HEK293 (cell line): ENCODE measurements at regions not wholly inside any gene's neighbourhood (a gene's known extent, or its start where the extent isn't known, plus 50 kb on each side); places are given as distances from the start of the nearest gene placed in this dataset.

Source experiments
- CTCF ChIA-PET: fragments of 350-600 bp; formaldehyde crosslinking; extraction: SDS; loops from one replicate; lab custom pipeline; 2021; ENCODE audit warnings: antibody characterized with exemption; lab: Yijun Ruan, JAX
- POLR2A ChIA-PET: fragments of 300-600 bp; formaldehyde crosslinking; extraction: SDS; loops from one replicate; lab custom pipeline; 2020; ENCODE audit warnings: antibody characterized with exemption, inconsistent platforms; lab: Yijun Ruan, JAX
- H3K27ac ChIP-seq: fragments of 200-500 bp; sonication (Bioruptor generic); 2 replicates; pipeline ENCODE4 v1.5.1; 2014; ENCODE audit warnings: low read depth, low read length, control low read depth, inconsistent platforms; ENCODE audit errors: extremely low read depth
- H3K36me3 ChIP-seq, 2 experiments: fragments of 200-500 bp in 1 of 2; sonication (Bioruptor generic) in 1 of 2; 1 replicate in 1 of 2; 2 replicates in 1 of 2; pipeline ENCODE4 v1.5.1; 2014 to 2017; ENCODE audit warnings: inconsistent platforms in 2 of 2, low read length in 2 of 2; ENCODE audit not compliant: control insufficient read depth in 2 of 2, insufficient read depth in 1 of 2
- H3K4me1 ChIP-seq: fragments of 200-500 bp; sonication (Bioruptor generic); 2 replicates; pipeline ENCODE4 v1.5.1; 2014; ENCODE audit warnings: mild to moderate bottlenecking, low read length, inconsistent platforms; ENCODE audit not compliant: control insufficient read depth, insufficient read depth
- H3K4me3 ChIP-seq: 2 replicates; pipeline ENCODE4 v1.5.1; 2011; ENCODE audit warnings: low read depth, mild to moderate bottlenecking, control low read depth, low read length, moderate library complexity
- H3K9me3 ChIP-seq: fragments of 200-500 bp; sonication (Bioruptor generic); 2 replicates; pipeline ENCODE4 v1.5.1; 2014; ENCODE audit warnings: low read depth, low read length, inconsistent platforms; ENCODE audit not compliant: control insufficient read depth, insufficient read depth
- BCL11A ChIP-seq: fragments of 450-650 bp; formaldehyde crosslinking; IDR thresholded peaks from 2 replicates; pipeline ENCODE4 v1.5.1; 2016; ENCODE audit warnings: low read depth, missing biosample characterization, missing genetic modification characterization
- BCL11B ChIP-seq: fragments of 450-650 bp; formaldehyde crosslinking; IDR thresholded peaks from 2 replicates; pipeline ENCODE4 v1.5.1; 2016; ENCODE audit warnings: low read depth, missing biosample characterization, missing genetic modification characterization
- EGR2 ChIP-seq: fragments of 450-650 bp; formaldehyde crosslinking; IDR thresholded peaks from 2 replicates; pipeline ENCODE4 v1.5.1; 2016; ENCODE audit warnings: low read depth, missing biosample characterization, missing genetic modification characterization
- GLI4 ChIP-seq: fragments of 450-650 bp; formaldehyde crosslinking; IDR thresholded peaks from 2 replicates; pipeline ENCODE4 v1.5.1; 2016; ENCODE audit warnings: missing biosample characterization, missing genetic modification characterization
- MEIS1 ChIP-seq: sonication (generic); formaldehyde crosslinking; IDR thresholded peaks from 2 replicates; pipeline ENCODE4 v1.8.1; 2022; ENCODE audit warnings: missing genetic modification reagents, mild to moderate bottlenecking, borderline replicate concordance
- OSR2 ChIP-seq: fragments of 450-650 bp; formaldehyde crosslinking; IDR thresholded peaks from 2 replicates; pipeline ENCODE4 v1.5.1; 2016; ENCODE audit warnings: missing biosample characterization, missing genetic modification characterization
- ZNF112 ChIP-seq: fragments of 450-650 bp; formaldehyde crosslinking; IDR thresholded peaks from 2 replicates; pipeline ENCODE4 v1.5.0; 2017; ENCODE audit warnings: missing biosample characterization, missing genetic modification characterization
- ZNF132 ChIP-seq: fragments of 450-650 bp; formaldehyde crosslinking; IDR thresholded peaks from 2 replicates; pipeline ENCODE4 v1.5.1; 2017; ENCODE audit warnings: missing biosample characterization, missing genetic modification characterization, borderline replicate concordance
- ZNF223 ChIP-seq: fragments of 450-650 bp; formaldehyde crosslinking; IDR thresholded peaks from 2 replicates; pipeline ENCODE4 v1.5.1; 2016; ENCODE audit warnings: missing biosample characterization, missing genetic modification characterization
- ZNF24 ChIP-seq: fragments of 450-650 bp; formaldehyde crosslinking; IDR thresholded peaks from 2 replicates; pipeline ENCODE4 v1.5.1; 2016; ENCODE audit warnings: missing biosample characterization, missing genetic modification characterization
- ZNF335 ChIP-seq: fragments of 450-650 bp; formaldehyde crosslinking; conservative IDR thresholded peaks from 2 replicates; pipeline ENCODE4 v1.5.1; 2016; ENCODE audit warnings: missing biosample characterization, missing genetic modification characterization
- ZNF350 ChIP-seq: fragments of 450-650 bp; formaldehyde crosslinking; IDR thresholded peaks from 2 replicates; pipeline ENCODE4 v1.5.0; 2017; ENCODE audit warnings: missing biosample characterization, mild to moderate bottlenecking, missing genetic modification characterization
- ZNF366 ChIP-seq: fragments of 450-650 bp; formaldehyde crosslinking; conservative IDR thresholded peaks from 2 replicates; pipeline ENCODE4 v1.5.1; 2016; ENCODE audit warnings: missing biosample characterization, missing genetic modification characterization
- ZNF416 ChIP-seq: fragments of 450-650 bp; formaldehyde crosslinking; IDR thresholded peaks from 2 replicates; pipeline ENCODE4 v1.5.1; 2016; ENCODE audit warnings: missing biosample characterization, missing genetic modification characterization
- ZNF423 ChIP-seq: fragments of 450-650 bp; formaldehyde crosslinking; IDR thresholded peaks from 2 replicates; pipeline ENCODE4 v1.5.1; 2016; ENCODE audit warnings: missing biosample characterization, missing genetic modification characterization
- ZNF558 ChIP-seq: fragments of 450-650 bp; formaldehyde crosslinking; IDR thresholded peaks from 2 replicates; pipeline ENCODE4 v1.5.1; 2016; ENCODE audit warnings: missing biosample characterization, missing genetic modification characterization
- ZNF600 ChIP-seq: fragments of 450-650 bp; formaldehyde crosslinking; IDR thresholded peaks from 2 replicates; pipeline ENCODE4 v1.5.1; 2016; ENCODE audit warnings: missing biosample characterization, missing genetic modification characterization
- ZNF660 ChIP-seq: fragments of 450-650 bp; IDR thresholded peaks from 2 replicates; pipeline ENCODE4 v1.5.1; 2018; ENCODE audit warnings: missing biosample characterization, mild to moderate bottlenecking, missing genetic modification characterization
- ZNF664 ChIP-seq: fragments of 450-650 bp; formaldehyde crosslinking; IDR thresholded peaks from 2 replicates; pipeline ENCODE4 v1.5.1; 2016; ENCODE audit warnings: missing biosample characterization, missing genetic modification characterization
- ZNF707 ChIP-seq: fragments of 450-650 bp; formaldehyde crosslinking; IDR thresholded peaks from 2 replicates; pipeline ENCODE4 v1.5.1; 2016; ENCODE audit warnings: missing biosample characterization, missing genetic modification characterization
- ZNF776 ChIP-seq: fragments of 450-650 bp; formaldehyde crosslinking; IDR thresholded peaks from 2 replicates; pipeline ENCODE4 v1.5.0; 2017; ENCODE audit warnings: missing biosample characterization, missing genetic modification characterization, borderline replicate concordance
- ZNF830 ChIP-seq: fragments of 450-650 bp; IDR thresholded peaks from 2 replicates; pipeline ENCODE4 v1.5.0; 2018; ENCODE audit warnings: missing biosample characterization, missing genetic modification characterization, low read depth, mild to moderate bottlenecking, moderate library complexity
- TF ChIP-seq, protein P1 (sequence below): fragments of 450-650 bp; formaldehyde crosslinking; IDR thresholded peaks from 2 replicates; pipeline ENCODE4 v1.5.1; 2016; ENCODE audit warnings: missing biosample characterization, missing genetic modification characterization
- TF ChIP-seq, protein P2 (sequence below): fragments of 450-650 bp; IDR thresholded peaks from 2 replicates; pipeline ENCODE4 v1.5.1; 2018; ENCODE audit warnings: missing biosample characterization, mild to moderate bottlenecking, missing genetic modification characterization
- TF ChIP-seq, protein P3 (sequence below): sonication (generic); formaldehyde crosslinking; IDR thresholded peaks from 2 replicates; pipeline ENCODE4 v1.8.1; 2022; ENCODE audit warnings: mild to moderate bottlenecking, moderate library complexity, missing genetic modification reagents
- TF ChIP-seq, protein P4 (sequence below): fragments of 450-650 bp; formaldehyde crosslinking; IDR thresholded peaks from 2 replicates; pipeline ENCODE4 v1.5.1; 2016; ENCODE audit warnings: missing biosample characterization, missing genetic modification characterization
- TF ChIP-seq, protein P5 (sequence below): fragments of 450-650 bp; formaldehyde crosslinking; IDR thresholded peaks from 2 replicates; pipeline ENCODE4 v1.5.1; 2017; ENCODE audit warnings: missing biosample characterization, missing genetic modification characterization

DNA sequence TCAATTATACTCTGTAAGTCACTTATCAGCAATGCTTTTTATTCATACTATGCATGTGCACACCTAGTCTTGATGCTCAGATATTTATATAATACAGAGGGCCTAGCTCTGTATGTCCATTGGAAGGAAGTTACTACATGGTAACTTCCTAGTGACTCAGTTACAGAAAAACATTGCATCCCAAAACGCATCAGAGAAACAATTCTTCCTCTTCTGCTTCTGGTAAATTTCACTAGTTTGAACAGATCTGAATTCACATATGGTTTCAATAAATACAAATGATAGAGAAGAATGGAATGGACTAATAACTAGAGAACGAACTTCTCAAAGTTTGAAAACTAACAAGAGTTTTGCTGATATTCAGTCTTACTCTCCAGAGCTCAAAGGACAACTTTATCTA is 811.3 kb upstream of the ADGRL2 start:
- Histone ChIP-seq H3K36me3 (no peaks in the 10 kb centered on the region), H3K4me1 (no peaks in the 10 kb centered on the region), H3K4me3 (no peak overlapping the region), H3K27ac (no peak overlapping the region), H3K9me3 (no peaks in the 10 kb centered on the region)
- TF ChIP-seq, protein P1, sequence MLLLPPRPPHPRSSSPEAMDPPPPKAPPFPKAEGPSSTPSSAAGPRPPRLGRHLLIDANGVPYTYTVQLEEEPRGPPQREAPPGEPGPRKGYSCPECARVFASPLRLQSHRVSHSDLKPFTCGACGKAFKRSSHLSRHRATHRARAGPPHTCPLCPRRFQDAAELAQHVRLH (tag by site-specific recombination) = no peak
- TF ChIP-seq ZNF132 (no peak), ZNF707 (tag by site-specific recombination) (no peak), ZNF112 (tag by site-specific recombination) (no peak), EGR2 (tag by site-specific recombination) (no peak), ZNF776 (no peak), BCL11A (tag by site-specific recombination) (no peak), GLI4 (tag by site-specific recombination) (no peak), ZNF366 (tag by site-specific recombination) (no peak), OSR2 (tag by site-specific recombination) (no peak), ZNF416 (no peak)
- TF ChIP-seq, protein P2, sequence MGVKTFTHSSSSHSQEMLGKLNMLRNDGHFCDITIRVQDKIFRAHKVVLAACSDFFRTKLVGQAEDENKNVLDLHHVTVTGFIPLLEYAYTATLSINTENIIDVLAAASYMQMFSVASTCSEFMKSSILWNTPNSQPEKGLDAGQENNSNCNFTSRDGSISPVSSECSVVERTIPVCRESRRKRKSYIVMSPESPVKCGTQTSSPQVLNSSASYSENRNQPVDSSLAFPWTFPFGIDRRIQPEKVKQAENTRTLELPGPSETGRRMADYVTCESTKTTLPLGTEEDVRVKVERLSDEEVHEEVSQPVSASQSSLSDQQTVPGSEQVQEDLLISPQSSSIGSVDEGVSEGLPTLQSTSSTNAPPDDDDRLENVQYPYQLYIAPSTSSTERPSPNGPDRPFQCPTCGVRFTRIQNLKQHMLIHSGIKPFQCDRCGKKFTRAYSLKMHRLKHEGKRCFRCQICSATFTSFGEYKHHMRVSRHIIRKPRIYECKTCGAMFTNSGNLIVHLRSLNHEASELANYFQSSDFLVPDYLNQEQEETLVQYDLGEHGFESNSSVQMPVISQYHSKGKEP (tag by site-specific recombination) = no peak
- TF ChIP-seq, protein P3, sequence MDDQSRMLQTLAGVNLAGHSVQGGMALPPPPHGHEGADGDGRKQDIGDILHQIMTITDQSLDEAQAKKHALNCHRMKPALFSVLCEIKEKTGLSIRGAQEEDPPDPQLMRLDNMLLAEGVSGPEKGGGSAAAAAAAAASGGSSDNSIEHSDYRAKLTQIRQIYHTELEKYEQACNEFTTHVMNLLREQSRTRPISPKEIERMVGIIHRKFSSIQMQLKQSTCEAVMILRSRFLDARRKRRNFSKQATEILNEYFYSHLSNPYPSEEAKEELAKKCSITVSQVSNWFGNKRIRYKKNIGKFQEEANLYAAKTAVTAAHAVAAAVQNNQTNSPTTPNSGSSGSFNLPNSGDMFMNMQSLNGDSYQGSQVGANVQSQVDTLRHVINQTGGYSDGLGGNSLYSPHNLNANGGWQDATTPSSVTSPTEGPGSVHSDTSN (CRISPR knock-in tag) = no peak
- CTCF ChIA-PET = interaction anchor here (0.7 kb wide), 2 partner anchors 14 to 952 kb away, joined by 3 read pairs; no protein-coding TSS in a partner anchor
- POLR2A ChIA-PET = no interaction called here

DNA sequence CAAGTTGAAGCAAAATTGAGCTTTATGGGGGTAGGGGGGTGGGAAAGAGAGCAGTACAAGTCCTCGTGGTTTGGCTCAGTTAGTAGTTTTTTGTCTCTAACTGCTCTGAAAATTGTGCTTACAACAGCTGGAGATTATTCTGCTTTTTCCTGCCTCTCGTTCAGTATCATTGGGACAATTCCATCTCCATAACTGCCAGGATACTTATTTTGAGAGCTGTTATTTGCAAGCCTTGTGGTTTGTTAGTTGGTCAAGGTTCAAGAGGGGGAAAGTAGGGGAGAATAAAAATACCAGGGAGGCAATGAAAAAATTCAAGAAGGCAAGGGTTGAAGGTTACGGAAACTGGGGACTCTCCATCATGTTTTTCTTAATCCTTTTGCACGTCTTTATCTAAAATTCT is 811.8 kb upstream of the ADGRL2 start:
- ChIA-PET POLR2A (no interaction called here), CTCF (no interaction called here)
- TF ChIP-seq ZNF664 (tag by site-specific recombination) = no peak
- TF ChIP-seq, protein P4, sequence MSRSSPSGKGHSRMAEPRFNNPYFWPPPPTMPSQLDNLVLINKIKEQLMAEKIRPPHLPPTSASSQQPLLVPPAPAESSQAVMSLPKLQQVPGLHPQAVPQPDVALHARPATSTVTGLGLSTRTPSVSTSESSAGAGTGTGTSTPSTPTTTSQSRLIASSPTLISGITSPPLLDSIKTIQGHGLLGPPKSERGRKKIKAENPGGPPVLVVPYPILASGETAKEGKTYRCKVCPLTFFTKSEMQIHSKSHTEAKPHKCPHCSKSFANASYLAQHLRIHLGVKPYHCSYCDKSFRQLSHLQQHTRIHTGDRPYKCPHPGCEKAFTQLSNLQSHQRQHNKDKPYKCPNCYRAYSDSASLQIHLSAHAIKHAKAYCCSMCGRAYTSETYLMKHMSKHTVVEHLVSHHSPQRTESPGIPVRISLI (tag by site-specific recombination) = no peak
- TF ChIP-seq ZNF830 (tag by site-specific recombination) = no peak
- no peak for TF ChIP-seq ZNF24 (tag by site-specific recombination)
- Histone ChIP-seq H3K27ac (no peak overlapping the region), H3K36me3 (no peaks in the 10 kb centered on the region), H3K9me3 (no peaks in the 10 kb centered on the region), H3K4me1 (no peaks in the 10 kb centered on the region), H3K4me3 (no peak overlapping the region)

DNA sequence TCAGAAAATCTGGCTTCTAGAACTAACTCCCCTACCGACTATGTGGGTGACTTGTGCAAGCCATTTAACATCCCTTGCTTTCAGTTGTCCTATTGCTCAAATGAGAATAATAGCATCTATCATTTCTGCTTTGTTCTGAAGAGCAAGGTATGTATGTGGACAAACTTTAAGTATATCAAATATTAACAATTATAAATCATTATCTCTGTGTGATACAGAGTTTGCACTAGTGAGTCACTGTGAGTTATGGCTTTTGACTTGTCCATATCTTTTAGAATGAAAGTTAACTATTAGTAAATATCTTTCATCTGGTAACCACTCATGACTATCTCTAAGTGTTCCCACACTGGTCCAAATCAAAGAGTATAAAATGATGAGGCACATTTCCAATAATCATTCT is 812.9 kb upstream of the ADGRL2 start:
- no peaks in the 10 kb centered on the region for H3K36me3 ChIP-seq
- ChIA-PET POLR2A (no interaction called here), CTCF (no interaction called here)
- no peak overlapping the region for H3K27ac ChIP-seq
- H3K4me1 ChIP-seq = no peaks in the 10 kb centered on the region
- H3K4me3 ChIP-seq = no peak overlapping the region
- no peaks in the 10 kb centered on the region for H3K9me3 ChIP-seq
- TF ChIP-seq ZNF335 (tag by site-specific recombination) (no peak), ZNF423 (tag by site-specific recombination) (no peak), MEIS1 (CRISPR knock-in tag) (no peak), BCL11B (no peak), ZNF416 (no peak), ZNF223 (tag by site-specific recombination) (no peak), ZNF558 (tag by site-specific recombination) (no peak), ZNF660 (no peak), ZNF350 (no peak), ZNF600 (no peak)
- TF ChIP-seq, protein P5, sequence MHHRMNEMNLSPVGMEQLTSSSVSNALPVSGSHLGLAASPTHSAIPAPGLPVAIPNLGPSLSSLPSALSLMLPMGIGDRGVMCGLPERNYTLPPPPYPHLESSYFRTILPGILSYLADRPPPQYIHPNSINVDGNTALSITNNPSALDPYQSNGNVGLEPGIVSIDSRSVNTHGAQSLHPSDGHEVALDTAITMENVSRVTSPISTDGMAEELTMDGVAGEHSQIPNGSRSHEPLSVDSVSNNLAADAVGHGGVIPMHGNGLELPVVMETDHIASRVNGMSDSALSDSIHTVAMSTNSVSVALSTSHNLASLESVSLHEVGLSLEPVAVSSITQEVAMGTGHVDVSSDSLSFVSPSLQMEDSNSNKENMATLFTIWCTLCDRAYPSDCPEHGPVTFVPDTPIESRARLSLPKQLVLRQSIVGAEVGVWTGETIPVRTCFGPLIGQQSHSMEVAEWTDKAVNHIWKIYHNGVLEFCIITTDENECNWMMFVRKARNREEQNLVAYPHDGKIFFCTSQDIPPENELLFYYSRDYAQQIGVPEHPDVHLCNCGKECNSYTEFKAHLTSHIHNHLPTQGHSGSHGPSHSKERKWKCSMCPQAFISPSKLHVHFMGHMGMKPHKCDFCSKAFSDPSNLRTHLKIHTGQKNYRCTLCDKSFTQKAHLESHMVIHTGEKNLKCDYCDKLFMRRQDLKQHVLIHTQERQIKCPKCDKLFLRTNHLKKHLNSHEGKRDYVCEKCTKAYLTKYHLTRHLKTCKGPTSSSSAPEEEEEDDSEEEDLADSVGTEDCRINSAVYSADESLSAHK (tag by site-specific recombination) = no peak
